ENCODE measurements at regions not wholly inside any gene's neighbourhood (a gene's known extent, or its start where the extent isn't known, plus 50 kb on each side); places are given as distances from the start of the nearest gene placed in this dataset.

DNA sequence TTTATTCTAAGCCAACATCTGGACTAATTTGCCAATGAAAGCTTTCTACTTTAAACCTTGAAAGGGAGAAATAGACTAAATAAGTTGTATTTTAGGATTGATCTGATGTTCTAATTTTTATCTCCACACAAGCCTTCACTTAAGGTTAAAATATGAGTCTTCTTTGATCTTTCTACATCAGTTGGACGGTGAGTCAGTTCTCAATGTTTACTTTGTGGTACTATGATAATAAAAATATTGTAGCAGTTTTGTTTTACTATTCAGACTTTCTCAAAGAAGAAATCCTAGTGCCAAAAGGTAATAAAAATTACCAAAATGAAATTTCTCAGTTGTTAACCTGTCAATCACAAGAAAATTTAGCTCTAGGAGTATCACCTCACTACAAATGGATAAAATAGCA is 203.5 kb upstream of the RGMB start (continued):
- TF ChIP-seq TAF1 (conservative IDR thresholded peaks at IDR 0.05) (no peak), RAD21 (IDR thresholded peaks at IDR 0.05) (no peak), GABPA (IDR thresholded peaks at IDR 0.05 in 1 of 2, conservative IDR thresholded peaks at IDR 0.05 in 1 of 2) (no peak)

DNA sequence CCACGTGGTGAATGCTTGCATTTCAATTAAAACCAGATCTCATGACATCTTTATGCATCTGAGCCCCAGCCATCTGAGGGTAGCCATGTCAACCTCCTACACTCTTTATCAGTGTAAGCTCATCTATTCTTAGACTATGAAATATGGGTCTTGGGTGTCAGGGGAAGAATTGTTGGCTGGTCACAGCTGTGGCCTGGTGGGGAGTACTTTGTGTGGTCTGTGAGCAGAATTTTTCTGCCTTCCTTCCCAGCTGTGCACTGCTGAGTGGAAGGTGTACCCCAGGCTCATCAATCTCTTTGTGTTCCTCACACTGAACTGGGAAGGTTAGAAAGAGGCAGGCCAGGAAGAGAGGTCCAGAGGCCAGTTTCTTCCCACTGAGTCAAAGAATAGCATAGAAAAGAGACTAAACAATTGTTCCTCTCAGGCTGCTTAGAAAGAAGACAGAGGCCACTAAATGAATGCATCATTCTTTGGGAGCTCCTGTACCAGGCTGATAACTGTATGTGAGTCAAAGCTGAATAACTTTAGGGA is 202.7 kb upstream of the RGMB start:
- no peak overlapping the region for H3K27ac ChIP-seq (ENCODE audit: low read depth in 1 of 2, low read length in 2 of 2)
- H3K9ac ChIP-seq (ENCODE audit: low read depth in 1 of 2, low read length in 2 of 2) = no peak overlapping the region
- WGBS = 25% methylated on average over 1 of the region's 1 CpG
- H3K9me3 ChIP-seq (ENCODE audit: control insufficient read depth in 4 of 4, low read length in 3 of 4) = no peaks in the 10 kb centered on the region
- H3K4me1 ChIP-seq (ENCODE audit: control insufficient read depth in 4 of 4, insufficient read depth in 4 of 4, low read length in 3 of 4) = no peaks in the 10 kb centered on the region
- DNase-seq (ENCODE audit: low spot score) = no peak
- H3K27me3 ChIP-seq (ENCODE audit: control insufficient read depth in 4 of 4, insufficient read depth in 4 of 4, low read length in 3 of 4) = no peaks in the 10 kb centered on the region
- H3K36me3 ChIP-seq (ENCODE audit: control insufficient read depth in 4 of 4, insufficient read depth in 3 of 4, low read depth in 1 of 4, low read length in 3 of 4) = no peaks in the 10 kb centered on the region
- H3K4me3 ChIP-seq (ENCODE audit: low read depth in 1 of 3, low read length in 3 of 3) = no peak overlapping the region
- no peak for TF ChIP-seq HNF4A (conservative IDR thresholded peaks at IDR 0.05)
- TF ChIP-seq SP1 (IDR thresholded peaks at IDR 0.05) = no peak
- no peak for TF ChIP-seq RAD21 (IDR thresholded peaks at IDR 0.05)

DNA sequence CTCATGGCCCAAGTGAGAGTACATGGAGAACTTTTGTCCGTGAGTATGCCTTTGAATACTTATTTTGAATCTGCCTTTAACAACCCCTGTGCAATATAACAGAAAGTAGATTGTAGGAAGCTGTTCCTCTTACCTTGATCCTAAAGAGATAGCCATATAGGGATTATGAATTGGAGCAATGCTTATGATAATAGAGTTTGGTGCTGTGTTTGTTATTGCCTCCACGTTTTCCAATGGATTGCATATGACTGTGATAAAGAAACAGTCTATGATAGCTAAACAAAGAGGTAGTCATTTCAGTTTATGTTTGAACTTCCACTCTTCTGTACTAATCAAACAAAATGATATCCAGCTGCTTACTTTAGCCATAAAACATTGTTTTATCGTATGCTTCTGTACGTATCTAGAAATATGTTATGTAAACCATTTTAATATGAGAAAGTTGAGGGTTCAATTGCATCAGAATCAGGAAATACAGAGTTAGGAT is 199.6 kb upstream of the RGMB start:
- no peaks in the 10 kb centered on the region for H3K27me3 ChIP-seq (ENCODE audit: control insufficient read depth in 4 of 4, insufficient read depth in 4 of 4, low read length in 3 of 4)
- no peak overlapping the region for H3K27ac ChIP-seq (ENCODE audit: low read depth in 1 of 2, low read length in 2 of 2)
- DNase-seq (ENCODE audit: low spot score) = no peak
- no peaks in the 10 kb centered on the region for H3K36me3 ChIP-seq (ENCODE audit: control insufficient read depth in 4 of 4, insufficient read depth in 3 of 4, low read depth in 1 of 4, low read length in 3 of 4)
- no peaks in the 10 kb centered on the region for H3K4me1 ChIP-seq (ENCODE audit: control insufficient read depth in 4 of 4, insufficient read depth in 4 of 4, low read length in 3 of 4)
- TF ChIP-seq HNF4A (conservative IDR thresholded peaks at IDR 0.05) = no peak
- TF ChIP-seq SP1 (IDR thresholded peaks at IDR 0.05) = no peak
- TF ChIP-seq JUND (IDR thresholded peaks at IDR 0.05) = no peak
- TF ChIP-seq, protein P1, sequence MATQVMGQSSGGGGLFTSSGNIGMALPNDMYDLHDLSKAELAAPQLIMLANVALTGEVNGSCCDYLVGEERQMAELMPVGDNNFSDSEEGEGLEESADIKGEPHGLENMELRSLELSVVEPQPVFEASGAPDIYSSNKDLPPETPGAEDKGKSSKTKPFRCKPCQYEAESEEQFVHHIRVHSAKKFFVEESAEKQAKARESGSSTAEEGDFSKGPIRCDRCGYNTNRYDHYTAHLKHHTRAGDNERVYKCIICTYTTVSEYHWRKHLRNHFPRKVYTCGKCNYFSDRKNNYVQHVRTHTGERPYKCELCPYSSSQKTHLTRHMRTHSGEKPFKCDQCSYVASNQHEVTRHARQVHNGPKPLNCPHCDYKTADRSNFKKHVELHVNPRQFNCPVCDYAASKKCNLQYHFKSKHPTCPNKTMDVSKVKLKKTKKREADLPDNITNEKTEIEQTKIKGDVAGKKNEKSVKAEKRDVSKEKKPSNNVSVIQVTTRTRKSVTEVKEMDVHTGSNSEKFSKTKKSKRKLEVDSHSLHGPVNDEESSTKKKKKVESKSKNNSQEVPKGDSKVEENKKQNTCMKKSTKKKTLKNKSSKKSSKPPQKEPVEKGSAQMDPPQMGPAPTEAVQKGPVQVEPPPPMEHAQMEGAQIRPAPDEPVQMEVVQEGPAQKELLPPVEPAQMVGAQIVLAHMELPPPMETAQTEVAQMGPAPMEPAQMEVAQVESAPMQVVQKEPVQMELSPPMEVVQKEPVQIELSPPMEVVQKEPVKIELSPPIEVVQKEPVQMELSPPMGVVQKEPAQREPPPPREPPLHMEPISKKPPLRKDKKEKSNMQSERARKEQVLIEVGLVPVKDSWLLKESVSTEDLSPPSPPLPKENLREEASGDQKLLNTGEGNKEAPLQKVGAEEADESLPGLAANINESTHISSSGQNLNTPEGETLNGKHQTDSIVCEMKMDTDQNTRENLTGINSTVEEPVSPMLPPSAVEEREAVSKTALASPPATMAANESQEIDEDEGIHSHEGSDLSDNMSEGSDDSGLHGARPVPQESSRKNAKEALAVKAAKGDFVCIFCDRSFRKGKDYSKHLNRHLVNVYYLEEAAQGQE (IDR thresholded peaks at IDR 0.05) = no peak
- TF ChIP-seq TAF1 (conservative IDR thresholded peaks at IDR 0.05) = no peak
- TF ChIP-seq NR2F2 (IDR thresholded peaks at IDR 0.05) = no peak
- TF ChIP-seq GABPA (IDR thresholded peaks at IDR 0.05 in 1 of 2, conservative IDR thresholded peaks at IDR 0.05 in 1 of 2) = no peak
- no peak for TF ChIP-seq FOXA1 (IDR thresholded peaks at IDR 0.05)
- TF ChIP-seq, protein P2, sequence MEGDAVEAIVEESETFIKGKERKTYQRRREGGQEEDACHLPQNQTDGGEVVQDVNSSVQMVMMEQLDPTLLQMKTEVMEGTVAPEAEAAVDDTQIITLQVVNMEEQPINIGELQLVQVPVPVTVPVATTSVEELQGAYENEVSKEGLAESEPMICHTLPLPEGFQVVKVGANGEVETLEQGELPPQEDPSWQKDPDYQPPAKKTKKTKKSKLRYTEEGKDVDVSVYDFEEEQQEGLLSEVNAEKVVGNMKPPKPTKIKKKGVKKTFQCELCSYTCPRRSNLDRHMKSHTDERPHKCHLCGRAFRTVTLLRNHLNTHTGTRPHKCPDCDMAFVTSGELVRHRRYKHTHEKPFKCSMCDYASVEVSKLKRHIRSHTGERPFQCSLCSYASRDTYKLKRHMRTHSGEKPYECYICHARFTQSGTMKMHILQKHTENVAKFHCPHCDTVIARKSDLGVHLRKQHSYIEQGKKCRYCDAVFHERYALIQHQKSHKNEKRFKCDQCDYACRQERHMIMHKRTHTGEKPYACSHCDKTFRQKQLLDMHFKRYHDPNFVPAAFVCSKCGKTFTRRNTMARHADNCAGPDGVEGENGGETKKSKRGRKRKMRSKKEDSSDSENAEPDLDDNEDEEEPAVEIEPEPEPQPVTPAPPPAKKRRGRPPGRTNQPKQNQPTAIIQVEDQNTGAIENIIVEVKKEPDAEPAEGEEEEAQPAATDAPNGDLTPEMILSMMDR (IDR thresholded peaks at IDR 0.05; ENCODE audit: low read depth, low read length, missing input control) = no peak
- TF ChIP-seq EGR1 (IDR thresholded peaks at IDR 0.05; ENCODE audit: low read depth in 2 of 2) = no peak
- no peak for TF ChIP-seq FOXA2 (IDR thresholded peaks at IDR 0.05)
- no peak for TF ChIP-seq RXRA (IDR thresholded peaks at IDR 0.05)
- TF ChIP-seq RAD21 (IDR thresholded peaks at IDR 0.05) = no peak
- no peak for TF ChIP-seq YY1 (IDR thresholded peaks at IDR 0.05)
- no peak for TF ChIP-seq HNF4G (IDR thresholded peaks at IDR 0.05)
- no peaks in the 10 kb centered on the region for H3K9me3 ChIP-seq (ENCODE audit: control insufficient read depth in 4 of 4, low read length in 3 of 4)
- no peak overlapping the region for H3K9ac ChIP-seq (ENCODE audit: low read depth in 1 of 2, low read length in 2 of 2)
- 68% methylated on average over 4 of the region's 4 CpGs for WGBS
- H3K4me3 ChIP-seq (ENCODE audit: low read depth in 1 of 3, low read length in 3 of 3) = no peak overlapping the region

All from liver (tissue), 8 donors.